ENCODE measurements at regions not wholly inside any gene's neighbourhood (a gene's known extent, or its start where the extent isn't known, plus 50 kb on each side); places are given as distances from the start of the nearest gene placed in this dataset.

DNA sequence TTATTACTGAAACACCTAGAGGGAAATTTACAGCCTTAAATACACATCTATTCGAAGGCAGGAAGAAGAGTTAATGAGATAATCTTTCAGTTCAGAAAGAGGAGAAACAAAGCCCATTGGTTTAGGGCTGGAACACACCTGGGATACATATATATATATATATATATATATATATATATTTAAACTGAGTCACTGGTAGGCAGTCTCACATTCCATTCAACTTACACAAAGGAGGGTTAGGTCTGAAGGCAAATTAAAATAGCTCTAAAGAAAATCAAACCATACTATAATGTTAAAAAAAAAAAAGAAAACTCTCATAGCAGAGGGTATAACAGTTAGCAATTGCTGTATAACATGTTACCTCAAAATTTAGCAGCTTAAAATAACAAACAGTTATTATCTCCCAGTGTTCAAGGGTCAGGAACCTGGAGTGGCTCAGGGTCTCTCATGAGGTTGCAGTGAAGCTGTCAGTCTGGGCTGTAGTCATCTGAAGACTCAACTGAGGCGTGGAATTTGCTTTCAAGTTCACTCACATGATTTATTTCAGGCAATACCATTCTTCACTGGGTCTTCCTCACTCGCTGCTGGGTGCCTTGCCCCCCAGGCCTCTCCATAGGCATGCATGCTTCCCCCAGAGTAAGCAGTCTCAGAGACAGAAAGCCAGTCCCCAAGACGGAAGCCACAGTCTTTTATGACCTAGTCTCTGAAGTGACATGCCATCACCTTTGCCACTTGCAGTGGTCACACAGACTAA lies 332.8 kb downstream of the NSG2 start:
- H2AFZ ChIP-seq (ENCODE audit: insufficient read depth, low read depth, low read length, poor library complexity, severe bottlenecking): no peak overlapping the region
- H3K4me1 ChIP-seq (ENCODE audit: control insufficient read depth in 1 of 2, insufficient read depth in 2 of 2, low read length in 2 of 2): no peaks in the 10 kb centered on the region
- peaks cover 7 to 11% (median 8%) of the 10 kb centered on the region in 3 donors for H3K27me3 Mint-ChIP-seq (ENCODE audit: low read depth in 3 of 3)
- no peak overlapping the region for H3K4me3 ChIP-seq (replicated peaks in 1 of 3; ENCODE audit: low read depth in 2 of 3, low read length in 3 of 3)
- H3K27ac ChIP-seq (ENCODE audit: low read depth in 1 of 2, low read length in 2 of 2): no peak overlapping the region
- intact Hi-C loops (cut with micrococcal nuclease): no loop called here
- 87% methylated on average over 3 of the region's 4 CpGs for WGBS (ENCODE audit: insufficient coverage)
- no peak overlapping the region for H3K4me2 ChIP-seq (replicated peaks; ENCODE audit: extremely low read depth, low read length, poor library complexity, severe bottlenecking)
- H3K79me2 ChIP-seq (ENCODE audit: insufficient read depth, low read length): no peaks in the 10 kb centered on the region
- TF ChIP-seq, protein P1, sequence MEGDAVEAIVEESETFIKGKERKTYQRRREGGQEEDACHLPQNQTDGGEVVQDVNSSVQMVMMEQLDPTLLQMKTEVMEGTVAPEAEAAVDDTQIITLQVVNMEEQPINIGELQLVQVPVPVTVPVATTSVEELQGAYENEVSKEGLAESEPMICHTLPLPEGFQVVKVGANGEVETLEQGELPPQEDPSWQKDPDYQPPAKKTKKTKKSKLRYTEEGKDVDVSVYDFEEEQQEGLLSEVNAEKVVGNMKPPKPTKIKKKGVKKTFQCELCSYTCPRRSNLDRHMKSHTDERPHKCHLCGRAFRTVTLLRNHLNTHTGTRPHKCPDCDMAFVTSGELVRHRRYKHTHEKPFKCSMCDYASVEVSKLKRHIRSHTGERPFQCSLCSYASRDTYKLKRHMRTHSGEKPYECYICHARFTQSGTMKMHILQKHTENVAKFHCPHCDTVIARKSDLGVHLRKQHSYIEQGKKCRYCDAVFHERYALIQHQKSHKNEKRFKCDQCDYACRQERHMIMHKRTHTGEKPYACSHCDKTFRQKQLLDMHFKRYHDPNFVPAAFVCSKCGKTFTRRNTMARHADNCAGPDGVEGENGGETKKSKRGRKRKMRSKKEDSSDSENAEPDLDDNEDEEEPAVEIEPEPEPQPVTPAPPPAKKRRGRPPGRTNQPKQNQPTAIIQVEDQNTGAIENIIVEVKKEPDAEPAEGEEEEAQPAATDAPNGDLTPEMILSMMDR (IDR thresholded peaks at IDR 0.05): no peak
- peaks cover 0 to 11% (median 2%) of the 10 kb centered on the region in 7 donors for H3K9me3 Mint-ChIP-seq
- H3K9me3 ChIP-seq (replicated peaks in 1 of 2; ENCODE audit: control insufficient read depth in 1 of 2, insufficient read depth in 1 of 2, low read length in 2 of 2): no peaks in the 10 kb centered on the region
- no peak overlapping the region for H3K9ac ChIP-seq (ENCODE audit: insufficient read depth, low read length, poor library complexity, severe bottlenecking)
- H3K36me3 Mint-ChIP-seq: no peaks in the 10 kb centered on the region
- no peaks in the 10 kb centered on the region for H3K36me3 ChIP-seq (replicated peaks in 1 of 2; ENCODE audit: control insufficient read depth in 1 of 2, insufficient read depth in 2 of 2, low read length in 2 of 2)
- no peaks in the 10 kb centered on the region for H4K20me1 ChIP-seq (ENCODE audit: insufficient read depth, low read length)
- no peaks in the 10 kb centered on the region for H3K27me3 ChIP-seq (ENCODE audit: control insufficient read depth in 2 of 2, insufficient read depth in 2 of 2, low read length in 2 of 2)
- no peaks in the 10 kb centered on the region for H3K4me1 Mint-ChIP-seq
- no peak for DNase-seq
- H3K4me3 Mint-ChIP-seq: no peak overlapping the region
- H3K27ac Mint-ChIP-seq: peak overlapping the region in 1 of 7 donors; percentile 12

DNA sequence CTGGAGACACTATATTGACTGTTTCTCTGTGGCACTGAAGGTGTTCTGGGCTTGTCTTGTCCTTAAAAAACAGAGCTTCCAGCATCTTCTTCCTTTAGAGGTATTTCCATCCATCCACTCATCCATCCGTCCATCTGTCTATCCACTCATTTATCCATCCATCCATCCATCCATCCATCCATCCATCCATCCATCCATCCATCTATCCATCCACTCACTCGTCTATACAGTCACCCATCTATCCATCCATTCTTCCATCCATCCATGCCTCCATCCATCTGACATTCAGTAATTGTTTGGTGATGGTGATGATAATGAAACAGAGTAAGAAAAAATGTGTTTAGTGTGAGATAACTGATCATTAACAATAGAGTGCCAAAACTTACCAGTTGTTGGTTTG lies 334.8 kb downstream of the NSG2 start:
- no peaks in the 10 kb centered on the region for H3K36me3 ChIP-seq (replicated peaks in 1 of 2; ENCODE audit: control insufficient read depth in 1 of 2, insufficient read depth in 2 of 2, low read length in 2 of 2)
- Mint-ChIP-seq H3K4me1 (no peaks in the 10 kb centered on the region), H3K36me3 (no peaks in the 10 kb centered on the region), H3K27ac (no peak overlapping the region), H3K9me3 (peaks cover 0 to 8% (median 1%) of the 10 kb centered on the region in 7 donors), H3K4me3 (no peak overlapping the region), H3K27me3 (ENCODE audit: low read depth in 3 of 3) (peaks cover 7 to 8% (median 7%) of the 10 kb centered on the region in 3 donors)
- no peaks in the 10 kb centered on the region for H3K79me2 ChIP-seq (ENCODE audit: insufficient read depth, low read length)
- no peak overlapping the region for H3K4me2 ChIP-seq (replicated peaks; ENCODE audit: extremely low read depth, low read length, poor library complexity, severe bottlenecking)
- no peaks in the 10 kb centered on the region for H3K27me3 ChIP-seq (ENCODE audit: control insufficient read depth in 2 of 2, insufficient read depth in 2 of 2, low read length in 2 of 2)
- no peak overlapping the region for H3K27ac ChIP-seq (ENCODE audit: low read depth in 1 of 2, low read length in 2 of 2)
- H4K20me1 ChIP-seq (ENCODE audit: insufficient read depth, low read length): no peaks in the 10 kb centered on the region
- WGBS (ENCODE audit: insufficient coverage): no CpG with 5 or more reads among the region's 2 CpGs
- no peaks in the 10 kb centered on the region for H3K4me1 ChIP-seq (ENCODE audit: control insufficient read depth in 1 of 2, insufficient read depth in 2 of 2, low read length in 2 of 2)
- H3K4me3 ChIP-seq (replicated peaks in 1 of 3; ENCODE audit: low read depth in 2 of 3, low read length in 3 of 3): no peak overlapping the region
- DNase-seq: no peak
- TF ChIP-seq, protein P1 (IDR thresholded peaks at IDR 0.05): no peak
- no peak overlapping the region for H3K9ac ChIP-seq (ENCODE audit: insufficient read depth, low read length, poor library complexity, severe bottlenecking)
- no peaks in the 10 kb centered on the region for H3K9me3 ChIP-seq (replicated peaks in 1 of 2; ENCODE audit: control insufficient read depth in 1 of 2, insufficient read depth in 1 of 2, low read length in 2 of 2)
- intact Hi-C loops (cut with micrococcal nuclease): no loop called here
- H2AFZ ChIP-seq (ENCODE audit: insufficient read depth, low read depth, low read length, poor library complexity, severe bottlenecking): no peak overlapping the region

Measured in CD14-positive monocyte (primary cell).